ENCODE measurements at regions not wholly inside any gene's neighbourhood (a gene's known extent, or its start where the extent isn't known, plus 50 kb on each side); places are given as distances from the start of the nearest gene placed in this dataset.
"Not testable (repeated sequence)": the region's sequence is repeated elsewhere in the genome, so short reads cannot be mapped to it uniquely, and the experiment has no call there.

GRCh38 chr2:47716307-47716706 is 66.6 kb upstream of the MSH6 start:
- TF ChIP-seq CTCF, POLR2A (IDR thresholded peaks at IDR 0.05): not testable (repeated sequence)

All from testis (tissue), 2 donors.